ENCODE measurements at regions not wholly inside any gene's neighbourhood (a gene's known extent, or its start where the extent isn't known, plus 50 kb on each side); places are given as distances from the start of the nearest gene placed in this dataset.

DNA sequence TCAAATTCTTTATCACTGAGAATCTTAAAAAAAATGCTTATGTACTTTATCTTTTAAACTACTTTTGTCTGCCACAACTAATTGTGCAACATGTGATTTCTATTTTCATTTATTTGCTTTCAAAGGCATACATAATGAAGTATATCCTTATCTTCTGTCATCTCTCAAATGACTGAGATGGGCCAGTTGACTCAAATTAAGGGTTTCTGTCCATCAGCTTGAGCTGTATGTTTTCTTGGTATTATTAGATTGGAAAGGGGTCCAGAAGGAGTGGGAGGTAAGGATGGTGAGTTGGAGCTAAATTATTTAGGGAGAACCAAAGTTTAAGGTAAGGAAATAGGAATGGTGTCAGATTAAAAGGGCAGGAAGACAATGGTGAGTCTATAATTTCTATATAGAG lies 408.4 kb upstream of the SEL1L start:
- no peak for DNase-seq
- Histone ChIP-seq H3K36me3 (no peaks in the 10 kb centered on the region), H3K27ac (no peak overlapping the region), H3K4me3 (no peak overlapping the region), H3K4me1 (no peaks in the 10 kb centered on the region), H3K9me3 (no peaks in the 10 kb centered on the region), H3K27me3 (no peaks in the 10 kb centered on the region)
- in situ Hi-C loops (cut with MboI; ENCODE audit: low pct_ligation_motif_present in 1 of 4, low pct_unique_long_range_greater_than_20kb in 1 of 4, low sequenced_read_pairs in 3 of 4) (no loop called here), intact Hi-C loops (cut with DNase I; ENCODE audit: low total_unique reads) (no loop called here)
- TF ChIP-seq POLR2AphosphoS5 (IDR thresholded peaks at IDR 0.05) (no peak), EP300 (IDR thresholded peaks at IDR 0.05; ENCODE audit: low read depth) (no peak), POLR2A (IDR thresholded peaks at IDR 0.05) (no peak)
- TF ChIP-seq, protein P1, sequence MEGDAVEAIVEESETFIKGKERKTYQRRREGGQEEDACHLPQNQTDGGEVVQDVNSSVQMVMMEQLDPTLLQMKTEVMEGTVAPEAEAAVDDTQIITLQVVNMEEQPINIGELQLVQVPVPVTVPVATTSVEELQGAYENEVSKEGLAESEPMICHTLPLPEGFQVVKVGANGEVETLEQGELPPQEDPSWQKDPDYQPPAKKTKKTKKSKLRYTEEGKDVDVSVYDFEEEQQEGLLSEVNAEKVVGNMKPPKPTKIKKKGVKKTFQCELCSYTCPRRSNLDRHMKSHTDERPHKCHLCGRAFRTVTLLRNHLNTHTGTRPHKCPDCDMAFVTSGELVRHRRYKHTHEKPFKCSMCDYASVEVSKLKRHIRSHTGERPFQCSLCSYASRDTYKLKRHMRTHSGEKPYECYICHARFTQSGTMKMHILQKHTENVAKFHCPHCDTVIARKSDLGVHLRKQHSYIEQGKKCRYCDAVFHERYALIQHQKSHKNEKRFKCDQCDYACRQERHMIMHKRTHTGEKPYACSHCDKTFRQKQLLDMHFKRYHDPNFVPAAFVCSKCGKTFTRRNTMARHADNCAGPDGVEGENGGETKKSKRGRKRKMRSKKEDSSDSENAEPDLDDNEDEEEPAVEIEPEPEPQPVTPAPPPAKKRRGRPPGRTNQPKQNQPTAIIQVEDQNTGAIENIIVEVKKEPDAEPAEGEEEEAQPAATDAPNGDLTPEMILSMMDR (IDR thresholded peaks at IDR 0.05): no peak

DNA sequence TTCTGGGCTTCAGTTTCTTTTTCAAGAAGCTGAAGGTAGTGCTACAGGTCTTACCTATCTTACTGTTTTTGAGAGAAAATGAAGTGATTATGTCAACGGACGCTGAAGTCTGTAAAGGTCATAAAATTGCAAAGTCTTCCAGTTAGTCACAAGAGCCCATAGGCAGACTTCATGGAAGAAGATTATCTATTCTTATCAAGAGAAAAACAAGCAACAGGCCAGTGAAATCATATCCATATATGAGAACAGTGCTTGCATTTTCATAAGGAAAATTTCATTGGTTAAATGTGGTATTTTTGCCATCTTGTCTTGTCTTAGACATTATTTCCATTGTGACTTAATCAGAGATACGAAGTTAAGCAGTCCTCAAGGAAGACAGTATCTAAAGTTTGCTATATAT lies 412.7 kb upstream of the SEL1L start:
- intact Hi-C loops (cut with DNase I; ENCODE audit: low total_unique reads): no loop called here
- Histone ChIP-seq H3K27me3 (no peaks in the 10 kb centered on the region), H3K36me3 (no peaks in the 10 kb centered on the region), H3K4me3 (no peak overlapping the region), H3K9me3 (no peaks in the 10 kb centered on the region), H3K27ac (no peak overlapping the region), H3K4me1 (no peaks in the 10 kb centered on the region)
- TF ChIP-seq POLR2AphosphoS5 (IDR thresholded peaks at IDR 0.05): no peak
- TF ChIP-seq, protein P1 (IDR thresholded peaks at IDR 0.05): no peak
- no peak for TF ChIP-seq EP300 (IDR thresholded peaks at IDR 0.05; ENCODE audit: low read depth)
- no peak for TF ChIP-seq POLR2A (IDR thresholded peaks at IDR 0.05)
- in situ Hi-C loops (cut with MboI; ENCODE audit: low pct_ligation_motif_present in 1 of 4, low pct_unique_long_range_greater_than_20kb in 1 of 4, low sequenced_read_pairs in 3 of 4): no loop called here
- no peak for DNase-seq
- WGBS, 2 donors (ENCODE audit: low coverage in 1 of 2): 67 to 77% methylated on average over 3 of the region's 3 CpGs

DNA sequence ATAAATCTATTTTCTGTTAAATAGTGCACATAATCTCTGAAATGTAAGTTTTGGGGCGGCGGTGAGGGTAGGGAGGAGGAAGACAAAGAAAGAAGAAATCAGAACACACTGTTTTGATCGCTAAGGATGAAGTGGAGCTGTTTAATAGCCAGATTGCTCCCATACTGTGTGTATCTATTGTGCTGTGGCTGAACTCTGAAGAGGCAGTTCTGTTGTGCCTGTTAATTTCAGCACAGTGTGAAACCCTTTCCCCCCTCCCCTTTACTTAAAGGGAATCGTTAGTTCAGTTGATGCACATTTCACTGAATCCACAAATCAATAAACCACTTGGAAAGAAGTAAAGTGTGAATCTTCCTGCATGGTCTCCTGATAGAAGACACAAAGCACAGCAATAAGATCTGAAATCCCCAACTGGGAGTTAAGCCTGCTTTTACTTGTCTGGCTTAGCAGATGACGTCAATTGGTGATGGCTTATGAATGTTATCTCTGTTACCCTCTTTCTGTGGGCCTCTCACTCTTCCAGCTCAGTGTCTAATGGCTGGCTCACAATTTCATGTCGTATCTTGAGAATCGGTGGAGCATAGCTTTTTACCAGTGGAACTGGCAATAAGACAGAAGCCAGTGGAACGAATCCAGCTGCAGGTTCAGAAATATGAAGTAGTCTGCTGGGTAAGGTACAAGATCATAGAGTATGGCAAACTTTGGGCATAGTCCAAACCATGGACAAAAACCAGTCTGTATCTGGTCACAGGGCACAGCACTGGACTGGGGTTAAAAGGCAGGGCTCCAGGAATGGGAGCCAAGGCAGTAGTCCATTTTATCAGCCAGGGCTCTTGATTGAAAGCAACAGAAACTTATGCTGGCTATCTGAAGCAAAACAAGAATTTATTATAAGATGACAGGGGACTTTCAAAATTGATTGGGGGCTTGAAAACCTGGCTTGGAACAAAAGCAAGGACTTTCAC lies 413.5 kb upstream of the SEL1L start:
- Histone ChIP-seq H3K4me1 (no peaks in the 10 kb centered on the region), H3K27me3 (no peaks in the 10 kb centered on the region), H3K4me3 (no peak overlapping the region), H3K36me3 (no peaks in the 10 kb centered on the region), H3K9me3 (no peaks in the 10 kb centered on the region), H3K27ac (no peak overlapping the region)
- WGBS, 2 donors (ENCODE audit: low coverage in 1 of 2): 68 to 69% methylated on average over 4 to 8 of the region's 8 CpGs
- DNase-seq: no peak
- TF ChIP-seq POLR2A (IDR thresholded peaks at IDR 0.05): no peak
- TF ChIP-seq POLR2AphosphoS5 (IDR thresholded peaks at IDR 0.05): no peak
- TF ChIP-seq EP300 (IDR thresholded peaks at IDR 0.05; ENCODE audit: low read depth): no peak
- TF ChIP-seq, protein P1 (IDR thresholded peaks at IDR 0.05): no peak
- in situ Hi-C loops (cut with MboI; ENCODE audit: low pct_ligation_motif_present in 1 of 4, low pct_unique_long_range_greater_than_20kb in 1 of 4, low sequenced_read_pairs in 3 of 4): no loop called here
- intact Hi-C loops (cut with DNase I; ENCODE audit: low total_unique reads): no loop called here

DNA sequence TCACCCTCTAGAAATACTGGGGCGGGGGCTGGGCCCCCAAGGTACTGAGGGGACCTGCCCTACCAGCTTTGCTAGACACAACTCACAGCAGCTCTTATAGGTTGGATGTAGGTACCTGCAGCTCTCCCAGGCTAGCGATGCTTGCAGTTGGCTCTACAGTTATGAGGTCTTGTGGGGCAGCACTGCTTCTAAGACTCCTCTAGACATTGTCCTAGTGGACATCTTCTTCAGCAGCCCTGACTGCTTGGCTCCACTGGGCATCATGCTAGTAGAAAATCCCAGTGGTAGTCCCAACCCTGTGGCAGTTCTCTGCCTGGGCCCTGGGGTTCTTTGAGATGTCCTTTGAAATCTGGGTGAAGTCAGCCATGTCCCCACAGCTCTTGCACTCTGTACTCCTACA lies 419.3 kb upstream of the SEL1L start:
- intact Hi-C loops (cut with DNase I; ENCODE audit: low total_unique reads): no loop called here
- DNase-seq: no peak
- in situ Hi-C loops (cut with MboI; ENCODE audit: low pct_ligation_motif_present in 1 of 4, low pct_unique_long_range_greater_than_20kb in 1 of 4, low sequenced_read_pairs in 3 of 4): no loop called here

More for the DNA sequence above, 419.3 kb upstream of the SEL1L start:
- Histone ChIP-seq H3K4me1 (no peaks in the 10 kb centered on the region), H3K36me3 (no peaks in the 10 kb centered on the region), H3K27me3 (no peaks in the 10 kb centered on the region), H3K9me3 (no peaks in the 10 kb centered on the region), H3K4me3 (no peak overlapping the region), H3K27ac (no peak overlapping the region)
- no peak for TF ChIP-seq POLR2AphosphoS5 (IDR thresholded peaks at IDR 0.05)
- TF ChIP-seq, protein P1 (IDR thresholded peaks at IDR 0.05): no peak
- TF ChIP-seq EP300 (IDR thresholded peaks at IDR 0.05; ENCODE audit: low read depth): no peak
- no peak for TF ChIP-seq POLR2A (IDR thresholded peaks at IDR 0.05)
- WGBS, 2 donors (ENCODE audit: low coverage in 1 of 2): 20 to 56% methylated on average over 1 to 2 of the region's 2 CpGs

Data from transverse colon (tissue), 4 donors.